SK-N-SH (cell line): ENCODE measurements at regions not wholly inside any gene's neighbourhood (a gene's known extent, or its start where the extent isn't known, plus 50 kb on each side); places are given as distances from the start of the nearest gene placed in this dataset.

Source experiments
- CTCF ChIA-PET: fragments of 300-600, 350-600 bp; formaldehyde crosslinking; extraction: SDS; loops from one replicate; lab custom pipeline; 2021; lab: Yijun Ruan, JAX
- POLR2A ChIA-PET: fragments of 350-600 bp; sonication (Branson Sonifier 250); formaldehyde crosslinking; extraction: SDS; loops from one replicate; lab custom pipeline; 2020; ENCODE audit warnings: antibody characterized with exemption, inconsistent platforms; lab: Yijun Ruan, JAX
- DNase-seq: peaks from one replicate; pipeline ENCODE4 v3.0.0; 2012
- H2AFZ ChIP-seq: fragments of 200-600 bp; sonication (generic); 2 replicates; pipeline ENCODE4 v1.8.1; 2016; ENCODE audit warnings: antibody characterized with exemption, mild to moderate bottlenecking, low read depth
- H3F3A ChIP-seq: fragments of 200-600 bp; sonication (generic); replicated peaks from 2 replicates; pipeline ENCODE3; 2016; ENCODE audit warnings: antibody characterized with exemption, mild to moderate bottlenecking; ENCODE audit not compliant: insufficient read depth
- H3K27ac ChIP-seq, 2 experiments: fragments of 200-500 bp in 1 of 2; fragments of 200-600 bp in 1 of 2; sonication (Bioruptor generic) in 1 of 2; sonication (generic), shearing (Covaris generic) in 1 of 2; 2 replicates each; pipeline versions ENCODE4 v1.5.1 to v1.6.1; 2014 to 2016; ENCODE audit warnings: low read depth in 2 of 2, inconsistent platforms in 1 of 2, low read length in 1 of 2, mild to moderate bottlenecking in 1 of 2, mixed read lengths in 1 of 2
- H3K27me3 ChIP-seq: fragments of 200-600 bp; sonication (generic), shearing (Covaris generic); 2 replicates; pipeline ENCODE4 v1.6.1; 2016; ENCODE audit warnings: mixed run types; ENCODE audit not compliant: insufficient read depth
- H3K36me3 ChIP-seq, 2 experiments: fragments of 200-500 bp in 1 of 2; fragments of 200-600 bp in 1 of 2; sonication (Bioruptor generic) in 1 of 2; sonication (generic) in 1 of 2; replicated peaks in 1 of 2; 2 replicates each; pipeline versions ENCODE3 to v1.5.1; 2014 to 2016; ENCODE audit warnings: low read length in 1 of 2, mild to moderate bottlenecking in 1 of 2; ENCODE audit not compliant: insufficient read depth in 2 of 2, control insufficient read depth in 1 of 2
- H3K4me1 ChIP-seq, 2 experiments: fragments of 200-500 bp in 1 of 2; fragments of 200-600 bp in 1 of 2; sonication (Bioruptor generic) in 1 of 2; sonication (generic), shearing (Covaris generic) in 1 of 2; 2 replicates each; pipeline versions ENCODE4 v1.5.1 to v1.6.1; 2014 to 2016; ENCODE audit warnings: low read depth in 1 of 2, low read length in 1 of 2, mixed run types in 1 of 2; ENCODE audit not compliant: insufficient read depth in 2 of 2, control insufficient read depth in 1 of 2
- H3K4me2 ChIP-seq: fragments of 200-600 bp; sonication (generic), shearing (Covaris generic); 2 replicates; pipeline ENCODE4 v1.6.1; 2017; ENCODE audit warnings: mixed run types
- H3K4me3 ChIP-seq, 2 experiments: fragments of 200-500 bp in 1 of 2; fragments of 200-600 bp in 1 of 2; sonication (Bioruptor generic) in 1 of 2; sonication (generic), shearing (Covaris generic) in 1 of 2; 2 replicates each; pipeline versions ENCODE4 v1.5.1 to v1.8.1; 2014 to 2016; ENCODE audit warnings: low read depth in 2 of 2, inconsistent platforms in 1 of 2, low read length in 1 of 2, mild to moderate bottlenecking in 1 of 2, mixed read lengths in 1 of 2, moderate library complexity in 1 of 2
- H3K79me2 ChIP-seq: fragments of 200-600 bp; sonication (generic); 2 replicates; pipeline ENCODE4 v1.8.1; 2017; ENCODE audit warnings: mild to moderate bottlenecking; ENCODE audit not compliant: insufficient read depth
- H3K9ac ChIP-seq: fragments of 200-600 bp; sonication (generic); 2 replicates; pipeline ENCODE4 v1.6.1; 2017; ENCODE audit warnings: mixed run types
- H3K9me2 ChIP-seq: fragments of 200-600 bp; sonication (generic); 2 replicates; pipeline ENCODE4 v1.6.1; 2017; ENCODE audit warnings: mixed run types
- H3K9me3 ChIP-seq: fragments of 200-600 bp; sonication (generic); 2 replicates; pipeline ENCODE4 v1.6.1; 2017; ENCODE audit warnings: mixed run types, mild to moderate bottlenecking, moderate library complexity
- H4K20me1 ChIP-seq: fragments of 200-600 bp; sonication (generic); 2 replicates; pipeline ENCODE4 v1.6.1; 2017; ENCODE audit warnings: mild to moderate bottlenecking, mixed run types; ENCODE audit not compliant: insufficient read depth
- CTCF ChIP-seq: fragments of 200-600 bp; sonication (generic); IDR thresholded peaks from 2 replicates; pipeline ENCODE4 v1.6.1; 2017; ENCODE audit warnings: antibody characterized with exemption, mild to moderate bottlenecking, moderate library complexity
- FOXJ3 ChIP-seq: sonication (generic); formaldehyde crosslinking; IDR thresholded peaks from 2 replicates; pipeline ENCODE4 v1.5.1; 2020; ENCODE audit warnings: mild to moderate bottlenecking, missing genetic modification reagents
- GABPA ChIP-seq: IDR thresholded peaks from 2 replicates; pipeline ENCODE4 v1.4.0; 2012; ENCODE audit warnings: low read depth, mild to moderate bottlenecking
- IRF3 ChIP-seq: fragments of 150-350 bp; IDR thresholded peaks from 2 replicates; pipeline ENCODE4 v1.6.1; 2016; ENCODE audit warnings: mild to moderate bottlenecking, low read depth, low read length
- JUND ChIP-seq: IDR thresholded peaks from 2 replicates; pipeline ENCODE4 v1.4.0; 2012
- PBX3 ChIP-seq: IDR thresholded peaks from 2 replicates; pipeline ENCODE4; 2012
- RFX5 ChIP-seq: IDR thresholded peaks from 2 replicates; pipeline ENCODE4 v1.6.1; 2012; ENCODE audit warnings: mild to moderate bottlenecking, improper control_type of control experiment, low read length
- TAF1 ChIP-seq: IDR thresholded peaks from 2 replicates; pipeline ENCODE4 v1.6.1; 2012; ENCODE audit warnings: low read depth, mild to moderate bottlenecking, low read length, moderate library complexity, borderline replicate concordance
- TCF12 ChIP-seq: IDR thresholded peaks from 2 replicates; pipeline ENCODE4 v1.4.0; 2012
- USF2 ChIP-seq: fragments of 150-350 bp; IDR thresholded peaks from 2 replicates; pipeline ENCODE4 v1.6.1; 2017; ENCODE audit warnings: antibody characterized with exemption, low read length, low read depth, borderline replicate concordance
- YY1 ChIP-seq: IDR thresholded peaks from 2 replicates; pipeline ENCODE4 v1.4.0; 2012; ENCODE audit warnings: low read depth, mild to moderate bottlenecking
- WGBS: methylation state at CpG from one replicate; pipeline ENCODE4 v1.1.6; 2017; ENCODE audit warnings: low lambda C conversion rate; 5-methylcytosine and 5-hydroxymethylcytosine counted together

GRCh38 chr3:99402755-99403154 is 235.6 kb upstream of the COL8A1 start:
- H4K20me1 ChIP-seq, result no peaks in the 10 kb centered on the region
- no peak overlapping the region for H3K9ac ChIP-seq
- H3K9me3 ChIP-seq, result peaks cover 4% of the 10 kb centered on the region; the same call in 1 of the 2 replicates
- H3K4me3 ChIP-seq, result no peak overlapping the region
- no peaks in the 10 kb centered on the region for H3K4me1 ChIP-seq
- CTCF ChIA-PET, result no interaction called here
- POLR2A ChIA-PET, result no interaction called here
- no peaks in the 10 kb centered on the region for H3K27me3 ChIP-seq
- no peak overlapping the region for H2AFZ ChIP-seq
- H3K36me3 ChIP-seq, result no peaks in the 10 kb centered on the region
- H3F3A ChIP-seq, result no peaks in the 10 kb centered on the region
- no peak for DNase-seq
- no peak overlapping the region for H3K4me2 ChIP-seq
- no peak overlapping the region for H3K27ac ChIP-seq
- no peaks in the 10 kb centered on the region for H3K79me2 ChIP-seq
- TF ChIP-seq GABPA (no peak), CTCF (no peak), RFX5 (no peak), FOXJ3 (no peak)
- WGBS, result 37% methylated on average over 1 of the region's 1 CpG
- H3K9me2 ChIP-seq, result no peaks in the 10 kb centered on the region

GRCh38 chr3:99400352-99400751 is 238.0 kb upstream of the COL8A1 start:
- H3K9me3 ChIP-seq, result peaks cover 4% of the 10 kb centered on the region; the same call in 1 of the 2 replicates
- no peak for TF ChIP-seq RFX5
- no peak for TF ChIP-seq FOXJ3
- no peak for TF ChIP-seq TAF1
- no peak for TF ChIP-seq USF2
- TF ChIP-seq JUND, result no peak

GRCh38 chr3:99396651-99397275 is 241.6 kb upstream of the COL8A1 start:
- Histone ChIP-seq H3K9me3 (peaks cover 4% of the 10 kb centered on the region; the same call in 1 of the 2 replicates), H3K9ac (no peak overlapping the region), H4K20me1 (no peaks in the 10 kb centered on the region), H2AFZ (no peak overlapping the region), H3K79me2 (no peaks in the 10 kb centered on the region), H3K4me3 (no peak overlapping the region), H3K27ac (no peak overlapping the region), H3F3A (peaks cover 12% of the 10 kb centered on the region), H3K36me3 (no peaks in the 10 kb centered on the region), H3K27me3 (no peaks in the 10 kb centered on the region), H3K4me2 (no peak overlapping the region), H3K9me2 (no peaks in the 10 kb centered on the region), H3K4me1 (peaks cover 0 to 9% of the 10 kb centered on the region in 2 experiments; a peak in 2 of 4 replicates)
- TF ChIP-seq IRF3 (no peak), YY1 (no peak), PBX3 (peak; percentile 44), TCF12 (peak; percentile 65)
- POLR2A ChIA-PET, result no interaction called here
- DNase-seq, result no peak
- 5% methylated on average over 3 of the region's 3 CpGs for WGBS
- CTCF ChIA-PET, result no interaction called here

More at GRCh38 chr3:99400352-99400751, 238.0 kb upstream of the COL8A1 start:
- no peaks in the 10 kb centered on the region for H4K20me1 ChIP-seq
- no peak for DNase-seq
- WGBS, result 19% methylated on average over 2 of the region's 2 CpGs
- H3K27ac ChIP-seq, result no peak overlapping the region
- H3K9me2 ChIP-seq, result no peaks in the 10 kb centered on the region
- H2AFZ ChIP-seq, result no peak overlapping the region
- no peaks in the 10 kb centered on the region for H3K36me3 ChIP-seq
- no peak overlapping the region for H3K9ac ChIP-seq
- H3K27me3 ChIP-seq, result no peaks in the 10 kb centered on the region
- POLR2A ChIA-PET, result no interaction called here
- CTCF ChIA-PET, result no interaction called here
- peaks cover 7% of the 10 kb centered on the region for H3F3A ChIP-seq
- H3K79me2 ChIP-seq, result no peaks in the 10 kb centered on the region
- H3K4me2 ChIP-seq, result no peak overlapping the region
- H3K4me1 ChIP-seq, result peaks cover 0 to 5% of the 10 kb centered on the region in 2 experiments; a peak in 2 of 4 replicates
- no peak overlapping the region for H3K4me3 ChIP-seq
